Tibial nerve (tissue), 4 donors: ENCODE measurements at regions not wholly inside any gene's neighbourhood (a gene's known extent, or its start where the extent isn't known, plus 50 kb on each side); places are given as distances from the start of the nearest gene placed in this dataset.

ENCODE experiments used
- DNase-seq, 2 donors: peaks; one replicate each; pipeline ENCODE4 v3.0.0-alpha.2; 2019; ENCODE audit warnings: low spot score in 2 of 2
- H3K27ac ChIP-seq, 4 donors: fragments of 200-600 bp; sonication (generic) in 3 of 4; one replicate each; pipeline ENCODE4 v1.5.1; 2017 to 2019; ENCODE audit warnings: mild to moderate bottlenecking in 1 of 4
- H3K27me3 ChIP-seq, 2 donors: fragments of 200-600 bp; sonication (generic) in 1 of 2; one replicate each; pipeline versions ENCODE4 v1.5.1 to v1.6.0; 2017 to 2019
- H3K36me3 ChIP-seq, 3 donors: fragments of 200-600 bp; sonication (generic); one replicate each; pipeline ENCODE4 v1.5.1; 2018 to 2019
- H3K4me1 ChIP-seq, 4 donors: fragments of 200-600 bp; sonication (generic) in 3 of 4; one replicate each; pipeline ENCODE4 v1.5.1; 2017 to 2019
- H3K4me3 ChIP-seq, 4 donors: fragments of 200-600 bp; sonication (generic) in 3 of 4; one replicate each; pipeline ENCODE4 v1.5.1; 2017 to 2019; ENCODE audit warnings: mild to moderate bottlenecking in 1 of 4, moderate library complexity in 1 of 4
- H3K9me3 ChIP-seq, 4 donors: fragments of 200-600 bp; sonication (generic) in 3 of 4; one replicate each; pipeline ENCODE4 v1.5.1; 2017 to 2019
- EP300 ChIP-seq, 2 donors: sonication (generic); formaldehyde crosslinking; IDR thresholded peaks; one replicate each; pipeline ENCODE4 v1.6.1; 2017; ENCODE audit warnings: antibody characterized with exemption in 2 of 2, mild to moderate bottlenecking in 1 of 2
- POLR2A ChIP-seq, 2 donors: fragments of 450-650 bp; IDR thresholded peaks; one replicate each; pipeline ENCODE4 v1.6.1; 2017; ENCODE audit warnings: antibody characterized with exemption in 2 of 2, mild to moderate bottlenecking in 2 of 2, moderate library complexity in 2 of 2
- WGBS, 2 donors: methylation state at CpG; one replicate each; pipeline ENCODE4 v1.1.5; 2018; 5-methylcytosine and 5-hydroxymethylcytosine counted together
- TF ChIP-seq, protein P1 (sequence below), 5 experiments: fragments of 200-600 bp in 3 of 5; fragments of 450-650 bp in 2 of 5; sonication (generic) in 3 of 5; IDR thresholded peaks; one replicate each; pipeline ENCODE4 v1.5.1; 2016 to 2019; ENCODE audit warnings: antibody characterized with exemption in 5 of 5, mild to moderate bottlenecking in 3 of 5, moderate library complexity in 2 of 5

DNA sequence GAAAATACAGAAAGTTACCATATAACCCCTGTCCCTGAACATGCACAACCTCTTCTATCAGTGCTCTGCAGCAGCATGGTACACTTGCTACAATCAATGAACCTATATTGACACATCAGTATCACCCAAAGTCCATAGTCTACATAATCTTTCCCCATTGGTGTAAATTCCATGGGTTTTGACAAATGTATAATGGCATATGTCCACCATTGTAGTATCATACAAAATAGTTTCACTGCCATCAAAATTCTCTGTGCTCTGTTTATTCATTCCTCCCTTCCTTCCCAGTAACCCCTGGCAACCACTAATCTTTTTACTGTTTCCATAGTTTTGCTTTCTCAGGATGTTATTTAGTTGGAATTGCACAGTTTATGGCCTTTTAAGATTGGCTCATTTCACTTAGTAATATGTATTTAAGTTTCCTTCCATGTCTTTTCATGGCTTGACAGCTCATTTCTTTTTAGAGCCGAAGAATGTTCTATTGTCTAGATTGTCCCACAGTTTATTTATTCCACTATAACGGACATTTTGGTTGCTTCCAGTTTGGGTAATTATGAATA is 1707.0 kb downstream of the EFNA5 start:
- Histone ChIP-seq H3K36me3 (no peaks in the 10 kb centered on the region), H3K9me3 (no peaks in the 10 kb centered on the region), H3K27ac (no peak overlapping the region), H3K4me1 (no peaks in the 10 kb centered on the region), H3K4me3 (no peak overlapping the region), H3K27me3 (no peaks in the 10 kb centered on the region)
- TF ChIP-seq, protein P1, sequence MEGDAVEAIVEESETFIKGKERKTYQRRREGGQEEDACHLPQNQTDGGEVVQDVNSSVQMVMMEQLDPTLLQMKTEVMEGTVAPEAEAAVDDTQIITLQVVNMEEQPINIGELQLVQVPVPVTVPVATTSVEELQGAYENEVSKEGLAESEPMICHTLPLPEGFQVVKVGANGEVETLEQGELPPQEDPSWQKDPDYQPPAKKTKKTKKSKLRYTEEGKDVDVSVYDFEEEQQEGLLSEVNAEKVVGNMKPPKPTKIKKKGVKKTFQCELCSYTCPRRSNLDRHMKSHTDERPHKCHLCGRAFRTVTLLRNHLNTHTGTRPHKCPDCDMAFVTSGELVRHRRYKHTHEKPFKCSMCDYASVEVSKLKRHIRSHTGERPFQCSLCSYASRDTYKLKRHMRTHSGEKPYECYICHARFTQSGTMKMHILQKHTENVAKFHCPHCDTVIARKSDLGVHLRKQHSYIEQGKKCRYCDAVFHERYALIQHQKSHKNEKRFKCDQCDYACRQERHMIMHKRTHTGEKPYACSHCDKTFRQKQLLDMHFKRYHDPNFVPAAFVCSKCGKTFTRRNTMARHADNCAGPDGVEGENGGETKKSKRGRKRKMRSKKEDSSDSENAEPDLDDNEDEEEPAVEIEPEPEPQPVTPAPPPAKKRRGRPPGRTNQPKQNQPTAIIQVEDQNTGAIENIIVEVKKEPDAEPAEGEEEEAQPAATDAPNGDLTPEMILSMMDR (IDR thresholded peaks at IDR 0.05), result no peak
- TF ChIP-seq POLR2A (IDR thresholded peaks at IDR 0.05) (no peak), EP300 (IDR thresholded peaks at IDR 0.05) (no peak)
- 39 to 55% methylated on average over 2 of the region's 2 CpGs for WGBS, 2 donors
- DNase-seq, result no peak

GRCh38 chr5:105961572-105961971 is 1709.2 kb downstream of the EFNA5 start:
- WGBS, 2 donors, result 92 to 96% methylated on average over 2 of the region's 2 CpGs

GRCh38 chr5:105956456-105957196 is 1714.1 kb downstream of the EFNA5 start:
- H3K4me3 ChIP-seq, result no peak overlapping the region
- WGBS, 2 donors, result 74 to 81% methylated on average over 1 of the region's 1 CpG

More at GRCh38 chr5:105961572-105961971, 1709.2 kb downstream of the EFNA5 start:
- no peaks in the 10 kb centered on the region for H3K27me3 ChIP-seq
- H3K36me3 ChIP-seq, result no peaks in the 10 kb centered on the region
- no peaks in the 10 kb centered on the region for H3K9me3 ChIP-seq
- no peak overlapping the region for H3K27ac ChIP-seq
- no peaks in the 10 kb centered on the region for H3K4me1 ChIP-seq
- TF ChIP-seq, protein P1 (IDR thresholded peaks at IDR 0.05), result no peak
- TF ChIP-seq EP300 (IDR thresholded peaks at IDR 0.05), result no peak
- TF ChIP-seq POLR2A (IDR thresholded peaks at IDR 0.05), result no peak
- DNase-seq, result no peak
- H3K4me3 ChIP-seq, result no peak overlapping the region

GRCh38 chr5:105954341-105954740 is 1716.4 kb downstream of the EFNA5 start:
- Histone ChIP-seq H3K9me3 (no peaks in the 10 kb centered on the region), H3K27ac (no peak overlapping the region), H3K4me3 (no peak overlapping the region), H3K27me3 (no peaks in the 10 kb centered on the region), H3K36me3 (no peaks in the 10 kb centered on the region), H3K4me1 (no peaks in the 10 kb centered on the region)
- DNase-seq, result no peak
- TF ChIP-seq POLR2A (IDR thresholded peaks at IDR 0.05) (no peak), EP300 (IDR thresholded peaks at IDR 0.05) (no peak)
- TF ChIP-seq, protein P1 (IDR thresholded peaks at IDR 0.05), result no peak
- 88 to 91% methylated on average over 3 of the region's 3 CpGs for WGBS, 2 donors

More at GRCh38 chr5:105956456-105957196, 1714.1 kb downstream of the EFNA5 start:
- TF ChIP-seq EP300 (IDR thresholded peaks at IDR 0.05) (no peak), POLR2A (IDR thresholded peaks at IDR 0.05) (no peak)
- TF ChIP-seq, protein P1 (IDR thresholded peaks at IDR 0.05), result no peak
- Histone ChIP-seq H3K4me1 (no peaks in the 10 kb centered on the region), H3K27me3 (no peaks in the 10 kb centered on the region), H3K9me3 (no peaks in the 10 kb centered on the region), H3K36me3 (no peaks in the 10 kb centered on the region), H3K27ac (no peak overlapping the region)
- no peak for DNase-seq

- TF ChIP-seq EP300 (IDR thresholded peaks at IDR 0.05) (no peak), POLR2A (IDR thresholded peaks at IDR 0.05) (no peak)
- TF ChIP-seq, protein P1 (IDR thresholded peaks at IDR 0.05), result no peak
- 88 to 91% methylated on average over 3 of the region's 3 CpGs for WGBS, 2 donors
Observed at GRCh38 chr5:105953616-105954015, 1717.1 kb downstream of the EFNA5 start.

More at GRCh38 chr5:105953616-105954015, 1717.1 kb downstream of the EFNA5 start:
- no peak for DNase-seq
- Histone ChIP-seq H3K36me3 (no peaks in the 10 kb centered on the region), H3K9me3 (no peaks in the 10 kb centered on the region), H3K4me1 (no peaks in the 10 kb centered on the region), H3K27me3 (no peaks in the 10 kb centered on the region), H3K4me3 (no peak overlapping the region), H3K27ac (no peak overlapping the region)
